ENCODE measurements at regions not wholly inside any gene's neighbourhood (a gene's known extent, or its start where the extent isn't known, plus 50 kb on each side); places are given as distances from the start of the nearest gene placed in this dataset.

- Histone ChIP-seq H3K9ac (ENCODE audit: control insufficient read depth, insufficient read depth, low read length) (no peak overlapping the region), H3K27ac (ENCODE audit: control insufficient read depth, insufficient read depth) (no peak overlapping the region), H3K4me2 (ENCODE audit: control insufficient read depth, insufficient read depth) (no peak overlapping the region), H4K20me1 (ENCODE audit: control insufficient read depth, insufficient read depth) (no peaks in the 10 kb centered on the region), H3K27me3 (replicated peaks in 1 of 2; ENCODE audit: control insufficient read depth in 2 of 2, insufficient read depth in 2 of 2, low read length in 1 of 2) (no peaks in the 10 kb centered on the region), H3K36me3 (ENCODE audit: control insufficient read depth in 2 of 2, insufficient read depth in 2 of 2, low read length in 1 of 2) (no peaks in the 10 kb centered on the region), H3K4me1 (ENCODE audit: control insufficient read depth, insufficient read depth, low read length) (no peaks in the 10 kb centered on the region; the same call in 1 of the 2 replicates), H3K9me3 (replicated peaks; ENCODE audit: control insufficient read depth, insufficient read depth, low read length) (no peaks in the 10 kb centered on the region), H3K79me2 (ENCODE audit: control insufficient read depth, insufficient read depth, low read length) (peaks cover 16% of the 10 kb centered on the region), H3K4me3 (no peak overlapping the region), H2AFZ (ENCODE audit: control insufficient read depth, low read depth, low read length) (no peak overlapping the region)
- no TSS peak for BruUV-seq (replicated peaks)
- 95% methylated on average over 2 of the region's 2 CpGs for WGBS (ENCODE audit: insufficient coverage, insufficient replicate concordance, low lambda C conversion rate, missing lambda C conversion rate)
- ATAC-seq (no peak), FAIRE-seq (no peak), DNase-seq (ENCODE audit: low read depth, low spot score) (no peak)
- ChIA-PET POLR2A (no interaction called here), RAD21 (ENCODE audit: unreplicated experiment) (no interaction called here), SMC1A (ENCODE audit: uncharacterized antibody, unreplicated experiment) (interaction anchor here (0.6 kb wide), 1 partner anchor 84 kb away, joined by 3 read pairs; no protein-coding TSS in a partner anchor), CTCF (interaction anchor here (0.6 to 1.8 kb wide), 2 partner anchors 57 to 682 kb away, joined by 3 to 5 read pairs; no protein-coding TSS in a partner anchor)
- in situ Hi-C loops (cut with MboI) (no loop called here), intact Hi-C loops (cut with micrococcal nuclease; ENCODE audit: unreplicated experiment) (no loop called here)
- TF ChIP-seq RFX5 (IDR thresholded peaks at IDR 0.05; ENCODE audit: low read depth, low read length) (no peak), USF1 (IDR thresholded peaks at IDR 0.05; ENCODE audit: borderline replicate concordance, extremely low read length, insufficient read depth, low read depth, low read length) (no peak), POLR2AphosphoS5 (IDR thresholded peaks at IDR 0.05; ENCODE audit: low read length) (no peak), RB1 (IDR thresholded peaks at IDR 0.05; ENCODE audit: borderline replicate concordance) (no peak), NR2F1 (conservative IDR thresholded peaks at IDR 0.05) (no peak), ZZZ3 (IDR thresholded peaks at IDR 0.05; ENCODE audit: control insufficient read depth, insufficient read length, low read depth) (no peak), MTA3 (IDR thresholded peaks at IDR 0.05; ENCODE audit: borderline replicate concordance, low read length) (no peak), FOXK2 (IDR thresholded peaks at IDR 0.05) (no peak), ELK1 (IDR thresholded peaks at IDR 0.05; ENCODE audit: low read depth, low read length) (no peak), ZBED1 (IDR thresholded peaks at IDR 0.05; ENCODE audit: borderline replicate concordance) (no peak), YBX1 (IDR thresholded peaks at IDR 0.05) (no peak), ZBTB4 (CRISPR knock-in tag; IDR thresholded peaks at IDR 0.05) (no peak), JUND (IDR thresholded peaks at IDR 0.05; ENCODE audit: low read depth, low read length) (no peak), PKNOX1 (IDR thresholded peaks at IDR 0.05) (no peak), ZNF687 (IDR thresholded peaks at IDR 0.05) (no peak), TBL1XR1 (IDR thresholded peaks at IDR 0.05; ENCODE audit: low read depth, low read length) (no peak)
These were observed 63.4 kb upstream of the RNF38 start for GRCh38 chr9:36463467-36463866.
